NCI-H187 (cell line): ENCODE measurements at regions not wholly inside any gene's neighbourhood (a gene's known extent, or its start where the extent isn't known, plus 50 kb on each side); places are given as distances from the start of the nearest gene placed in this dataset.
"Not testable (repeated sequence)": the region's sequence is repeated elsewhere in the genome, so short reads cannot be mapped to it uniquely, and the experiment has no call there.

ENCODE experiments used
- DNase-seq, 2 experiments: peaks; one replicate each; lab custom pipeline; 2025; lab: John Stamatoyannopoulos, UW

GRCh38 chr6:169101036-169101805 is 152.4 kb downstream of the THBS2 start:
- no peak for DNase-seq

- DNase-seq = no peak
Measured at GRCh38 chr6:169099411-169100202, 154.0 kb downstream of the THBS2 start.

- not testable (repeated sequence) for DNase-seq
Measured at GRCh38 chr6:169098651-169099050, 155.0 kb downstream of the THBS2 start.

- no peak for DNase-seq
Measured at GRCh38 chr6:169098116-169098515, 155.5 kb downstream of the THBS2 start.

- DNase-seq = no peak
Measured at GRCh38 chr6:169097381-169097959, 156.2 kb downstream of the THBS2 start.

- DNase-seq = no peak
Measured at GRCh38 chr6:169096388-169096787, 157.3 kb downstream of the THBS2 start.

- no peak for DNase-seq
Measured at GRCh38 chr6:169095153-169095552, 158.5 kb downstream of the THBS2 start.

GRCh38 chr6:169094552-169094950 is 159.1 kb downstream of the THBS2 start:
- no peak for DNase-seq

GRCh38 chr6:169093770-169094551 is 159.7 kb downstream of the THBS2 start:
- DNase-seq = no peak

GRCh38 chr6:169093066-169093723 is 160.5 kb downstream of the THBS2 start:
- no peak for DNase-seq

- DNase-seq = no peak
Measured at GRCh38 chr6:169092375-169092774, 161.3 kb downstream of the THBS2 start.

GRCh38 chr6:169090514-169091127 is 163.0 kb downstream of the THBS2 start:
- DNase-seq = not testable (repeated sequence)

GRCh38 chr6:169088762-169089161 is 164.9 kb downstream of the THBS2 start:
- no peak for DNase-seq

- no peak for DNase-seq
Measured at GRCh38 chr6:169087443-169088041, 166.1 kb downstream of the THBS2 start.

- not testable (repeated sequence) for DNase-seq
Measured at GRCh38 chr6:169086616-169087015, 167.0 kb downstream of the THBS2 start.

GRCh38 chr6:169086020-169086419 is 167.6 kb downstream of the THBS2 start:
- DNase-seq = no peak

GRCh38 chr6:169085466-169085865 is 168.2 kb downstream of the THBS2 start:
- DNase-seq = no peak

GRCh38 chr6:169084557-169084956 is 169.1 kb downstream of the THBS2 start:
- not testable (repeated sequence) for DNase-seq

- DNase-seq = no peak
Measured at GRCh38 chr6:169084067-169084466, 169.6 kb downstream of the THBS2 start.

- DNase-seq = no peak
Measured at GRCh38 chr6:169083508-169083874, 170.2 kb downstream of the THBS2 start.
